K562 (cell line): ENCODE measurements at regions not wholly inside any gene's neighbourhood (a gene's known extent, or its start where the extent isn't known, plus 50 kb on each side); places are given as distances from the start of the nearest gene placed in this dataset.

Experiments
- ATAC-seq: fragments of 200-7000 bp; cut with Tn5 transposase; 3 replicates; pipeline ENCODE4 v1.9.1; 2020; ENCODE audit warnings: moderate library complexity
- BruUV-seq: library from RNA; stranded (reverse); fragments of 400-500 nt; replicated peaks from 2 replicates; lab custom pipeline; 2021; lab: Mats Ljungman, UMichigan
- CTCF ChIA-PET: fragments of 300-600 bp; formaldehyde crosslinking; extraction: SDS; loops from one replicate; lab custom pipeline; 2021; ENCODE audit warnings: low intra/inter-chr PET ratio; lab: Yijun Ruan, JAX
- POLR2A ChIA-PET: fragments of 300-600, 350-650 bp; sonication (Branson Sonifier 250); formaldehyde crosslinking; extraction: SDS; loops from one replicate; lab custom pipeline; 2021; ENCODE audit warnings: antibody characterized with exemption, inconsistent platforms; lab: Yijun Ruan, JAX
- DNase-seq, 4 experiments: peaks; one replicate each; pipeline versions ENCODE4 v3.0.0 to v3.0.0-alpha.2; 2011 to 2018; ENCODE audit warnings: low spot score in 3 of 4, mixed read lengths in 3 of 4; ENCODE audit errors: extremely low read depth in 1 of 4
- FAIRE-seq: peaks from 2 replicates; lab custom pipeline; 2011; peaks lifted over from hg19 to GRCh38; lab: Jason Lieb, UNC
- H2AFZ ChIP-seq: 2 replicates; pipeline ENCODE4 v1.6.0; 2011; ENCODE audit warnings: low read depth, low read length, control low read depth, inconsistent platforms
- H3K27ac ChIP-seq: fragments of 200-600 bp; 3 replicates; pipeline ENCODE4 v1.8.0; 2011; ENCODE audit warnings: low read depth, mild to moderate bottlenecking, control low read depth, inconsistent platforms, low read length, moderate library complexity, mixed read lengths; ENCODE audit errors: extremely low read depth
- H3K27me3 ChIP-seq, 2 experiments: fragments of 300-600 bp in 1 of 2; 2 replicates in 1 of 2; 3 replicates in 1 of 2; pipeline versions ENCODE4 v1.6.0 to v1.8.0; 2011; ENCODE audit warnings: inconsistent platforms in 2 of 2, low read length in 2 of 2, mild to moderate bottlenecking in 1 of 2, mixed read lengths in 1 of 2, moderate library complexity in 1 of 2; ENCODE audit not compliant: control insufficient read depth in 2 of 2, insufficient read depth in 2 of 2
- H3K36me3 ChIP-seq: fragments of 300-600 bp; 3 replicates; pipeline ENCODE4 v1.8.0; 2011; ENCODE audit warnings: mild to moderate bottlenecking, low read length, inconsistent platforms; ENCODE audit not compliant: control insufficient read depth, insufficient read depth
- H3K4me1 ChIP-seq, 2 experiments: fragments of 200-600 bp in 1 of 2; replicated peaks in 1 of 2; 2 replicates in 1 of 2; 3 replicates in 1 of 2; pipeline versions ENCODE4 v1.5.1 to v1.8.0; 2011; ENCODE audit warnings: inconsistent platforms in 2 of 2, low read length in 2 of 2, mild to moderate bottlenecking in 1 of 2, mixed read lengths in 1 of 2, moderate library complexity in 1 of 2; ENCODE audit not compliant: control insufficient read depth in 2 of 2, insufficient read depth in 2 of 2
- H3K4me2 ChIP-seq: 2 replicates; pipeline ENCODE4 v1.6.1; 2011; ENCODE audit warnings: low read length, control low read depth, inconsistent platforms, mixed read lengths; ENCODE audit not compliant: insufficient read depth
- H3K4me3 ChIP-seq: fragments of 200-600 bp; sonication (generic), shearing (Covaris generic); 2 replicates; pipeline ENCODE4 v1.5.1; 2016; ENCODE audit warnings: control low read depth, inconsistent platforms
- H3K79me2 ChIP-seq: fragments of 200-600 bp; 3 replicates; pipeline ENCODE4 v1.8.0; 2011; ENCODE audit warnings: low read length, inconsistent platforms; ENCODE audit not compliant: control insufficient read depth, insufficient read depth
- H3K9ac ChIP-seq, 2 experiments: 2 replicates each; pipeline versions ENCODE4 v1.6.0 to v1.6.1; 2011; ENCODE audit warnings: low read depth in 2 of 2, low read length in 2 of 2, control low read depth in 1 of 2, inconsistent platforms in 1 of 2, mild to moderate bottlenecking in 1 of 2, mixed read lengths in 1 of 2; ENCODE audit not compliant: insufficient read depth in 1 of 2
- H3K9me1 ChIP-seq: one replicate; pipeline ENCODE4 v1.6.0; 2011; ENCODE audit warnings: inconsistent platforms, mild to moderate bottlenecking, low read length, moderate library complexity; ENCODE audit not compliant: control insufficient read depth, insufficient read depth
- H3K9me3 ChIP-seq: replicated peaks from 2 replicates; pipeline ENCODE4 v1.5.1; 2011; ENCODE audit warnings: low read depth, low read length, inconsistent platforms; ENCODE audit not compliant: control insufficient read depth, insufficient read depth
- H4K20me1 ChIP-seq: replicated peaks from 2 replicates; pipeline ENCODE4 v1.6.1; 2011; ENCODE audit warnings: low read length, inconsistent platforms, mixed read lengths; ENCODE audit not compliant: control insufficient read depth, insufficient read depth
- ATF7 ChIP-seq: fragments of 450-650 bp; IDR thresholded peaks from 2 replicates; pipeline ENCODE4 v1.7.1; 2014; ENCODE audit warnings: mild to moderate bottlenecking, moderate library complexity
- CBFA2T2 ChIP-seq: fragments of 450-650 bp; conservative IDR thresholded peaks from 2 replicates; pipeline ENCODE4 v1.6.1; 2017; ENCODE audit warnings: mild to moderate bottlenecking
- CHCHD3 ChIP-seq: fragments of 250-450 bp; sonication (Bioruptor Pico); IDR thresholded peaks from 2 replicates; pipeline ENCODE4 v2.1.2; 2022; ENCODE audit warnings: mild to moderate bottlenecking
- E2F4 ChIP-seq: sonication (generic); formaldehyde crosslinking; IDR thresholded peaks from 2 replicates; pipeline ENCODE4 v1.8.0; 2022; ENCODE audit warnings: mild to moderate bottlenecking, low read depth, missing genetic modification reagents
- ELF2 ChIP-seq: fragments of 250-450 bp; sonication (Bioruptor Pico); IDR thresholded peaks from 2 replicates; pipeline ENCODE4 v1.5.0; 2021; ENCODE audit warnings: mild to moderate bottlenecking
- EZH2 ChIP-seq: IDR thresholded peaks from 2 replicates; pipeline ENCODE4 v1.6.1; 2012; ENCODE audit warnings: low read depth, mild to moderate bottlenecking, inconsistent platforms, low read length, borderline replicate concordance
- FOS ChIP-seq: IDR thresholded peaks from 3 replicates; pipeline ENCODE4 v1.6.1; 2011; ENCODE audit not compliant: insufficient read length; ENCODE audit errors: extremely low read depth
- FOXK1 ChIP-seq: sonication (generic); formaldehyde crosslinking; IDR thresholded peaks from 2 replicates; pipeline ENCODE4 v1.8.0; 2022; ENCODE audit warnings: missing genetic modification reagents, mild to moderate bottlenecking, borderline replicate concordance
- HDAC6 ChIP-seq: IDR thresholded peaks from 2 replicates; pipeline ENCODE4 v1.6.1; 2012; ENCODE audit warnings: low read depth, mild to moderate bottlenecking, control low read depth, inconsistent platforms, low read length, moderate library complexity
- HMGN3 ChIP-seq: IDR thresholded peaks from 2 replicates; pipeline ENCODE4 v1.6.1; 2011; ENCODE audit warnings: borderline replicate concordance, low read depth, mild to moderate bottlenecking, mixed read lengths, low read length; ENCODE audit not compliant: insufficient read length; ENCODE audit errors: extremely low read depth
- KLF6 ChIP-seq: fragments of 250-450 bp; sonication (Bioruptor Pico); IDR thresholded peaks from 2 replicates; pipeline ENCODE4 v1.4.0; 2020; ENCODE audit warnings: mild to moderate bottlenecking, moderate library complexity, borderline replicate concordance
- LEF1 ChIP-seq: fragments of 450-650 bp; IDR thresholded peaks from 2 replicates; pipeline ENCODE4 v1.6.1; 2016; ENCODE audit warnings: mild to moderate bottlenecking
- RBM15 ChIP-seq: fragments of 200-400 bp; formaldehyde crosslinking; IDR thresholded peaks from 2 replicates; pipeline ENCODE4 v1.6.1; 2018; ENCODE audit warnings: mild to moderate bottlenecking, low read length, moderate library complexity; ENCODE audit not compliant: insufficient read depth
- RHOXF2B ChIP-seq: fragments of 250-450 bp; sonication (Bioruptor Pico); conservative IDR thresholded peaks from 2 replicates; pipeline ENCODE4 v1.5.1; 2021
- RNF2 ChIP-seq: sonication (generic); IDR thresholded peaks from 2 replicates; pipeline ENCODE4 v1.6.1; 2016
- STAG1 ChIP-seq: sonication (generic); formaldehyde crosslinking; IDR thresholded peaks from 2 replicates; pipeline ENCODE4 v1.5.0; 2020; ENCODE audit warnings: missing genetic modification reagents, borderline replicate concordance
- STAT5B ChIP-seq: fragments of 250-450 bp; sonication (Bioruptor Pico); IDR thresholded peaks from 2 replicates; pipeline ENCODE4 v1.8.0; 2021; ENCODE audit warnings: mild to moderate bottlenecking, inconsistent platforms
- ZBED1 ChIP-seq: IDR thresholded peaks from 2 replicates; pipeline ENCODE4 v1.6.1; 2014
- ZNF184 ChIP-seq: sonication (generic); formaldehyde crosslinking; IDR thresholded peaks from 2 replicates; pipeline ENCODE4 v1.5.0; 2020; ENCODE audit warnings: missing genetic modification reagents
- WGBS: fragments of 100-300 bp; shearing (Covaris generic); methylation state at CpG from one replicate; pipeline ENCODE4 v1.1.6; 2016; ENCODE audit warnings: low coverage, mixed read lengths; ENCODE audit not compliant: insufficient coverage; ENCODE audit errors: missing lambda C conversion rate; 5-methylcytosine and 5-hydroxymethylcytosine counted together
- in situ Hi-C: fragments of 300-500 bp; cut with MboI; formaldehyde crosslinking; loops from 4 replicates; pipeline ENCODE4 v1.15.0; 2018; ENCODE audit warnings: inconsistent platforms, mixed read lengths
- intact Hi-C: fragments of 100-400 bp; cut with micrococcal nuclease; formaldehyde crosslinking; loops from 2 replicates; pipeline ENCODE4 v1.14.2; 2022

GRCh38 chr6:12575961-12576360 lies 140.6 kb upstream of the PHACTR1 start:
- WGBS = 0% methylated on average over 4 of the region's 4 CpGs
- no TSS peak for BruUV-seq
- Histone ChIP-seq H3K4me3 (no peak overlapping the region), H3K27ac (no peak overlapping the region), H3K79me2 (no peaks in the 10 kb centered on the region), H3K9me1 (no peaks in the 10 kb centered on the region), H3K4me1 (no peaks in the 10 kb centered on the region), H3K4me2 (no peak overlapping the region), H3K27me3 (no peaks in the 10 kb centered on the region), H3K36me3 (no peaks in the 10 kb centered on the region), H2AFZ (no peak overlapping the region), H3K9ac (no peak overlapping the region), H3K9me3 (no peaks in the 10 kb centered on the region), H4K20me1 (no peaks in the 10 kb centered on the region)
- DNase-seq (no peak), FAIRE-seq (no peak), ATAC-seq (no peak)
- ChIA-PET CTCF (no interaction called here), POLR2A (no interaction called here)
- in situ Hi-C loops = no loop called here
- TF ChIP-seq FOS = no peak
- no peak for TF ChIP-seq KLF6 (CRISPR knock-in tag)
- TF ChIP-seq ZBED1 = no peak
- no peak for TF ChIP-seq CBFA2T2
- no peak for TF ChIP-seq LEF1
- TF ChIP-seq HDAC6 = no peak
- TF ChIP-seq RNF2 = no peak
- TF ChIP-seq ZNF184 (CRISPR knock-in tag) = no peak
- TF ChIP-seq HMGN3 = no peak
- no peak for TF ChIP-seq ATF7
- no peak for TF ChIP-seq STAT5B
- no peak for TF ChIP-seq FOXK1 (CRISPR knock-in tag)
- no peak for TF ChIP-seq STAG1 (CRISPR knock-in tag)
- TF ChIP-seq RHOXF2B = no peak
- TF ChIP-seq ELF2 (CRISPR knock-in tag) = no peak
- TF ChIP-seq EZH2 = no peak
- no peak for TF ChIP-seq E2F4 (CRISPR knock-in tag)
- TF ChIP-seq RBM15 = no peak
- TF ChIP-seq CHCHD3 (CRISPR knock-in tag) = no peak
- intact Hi-C loops = no loop called here
